H1 (cell line): ENCODE measurements at regions not wholly inside any gene's neighbourhood (a gene's known extent, or its start where the extent isn't known, plus 50 kb on each side); places are given as distances from the start of the nearest gene placed in this dataset.

Source experiments
- ASH2L ChIP-seq: fragments of 200-600, 300-600 bp; sonication (generic); IDR thresholded peaks from one replicate; pipeline ENCODE4 v1.7.1; 2017; ENCODE audit warnings: low read length
- CHD2 ChIP-seq: IDR thresholded peaks from 2 replicates; pipeline ENCODE4 v1.6.1; 2012; ENCODE audit warnings: low read length, improper control_type of control experiment
- EZH2 ChIP-seq: fragments of 200-600 bp; sonication (generic); IDR thresholded peaks from 2 replicates; pipeline ENCODE4 v1.7.1; 2012; ENCODE audit warnings: low read depth, mild to moderate bottlenecking, moderate library complexity, low read length, inconsistent platforms; ENCODE audit not compliant: severe bottlenecking
- JUND ChIP-seq: IDR thresholded peaks from 2 replicates; pipeline ENCODE4 v1.6.1; 2011; ENCODE audit warnings: mild to moderate bottlenecking, improper control_type of control experiment, low read length
- KDM1A ChIP-seq: fragments of 200-600, 300-600 bp; sonication (generic); IDR thresholded peaks from 2 replicates; pipeline ENCODE4 v1.7.1; 2016; ENCODE audit warnings: mild to moderate bottlenecking, low read length, borderline replicate concordance
- POLR2A ChIP-seq, 2 experiments: IDR thresholded peaks; 1 replicate in 1 of 2; 2 replicates in 1 of 2; pipeline ENCODE4 v1.6.1; 2011; ENCODE audit warnings: low read depth in 2 of 2, low read length in 2 of 2, mild to moderate bottlenecking in 2 of 2; ENCODE audit errors: control extremely low read depth in 1 of 2
- POLR2AphosphoS5 ChIP-seq: IDR thresholded peaks from 2 replicates; pipeline ENCODE4 v1.6.1; 2011; ENCODE audit warnings: low read depth, low read length
- RAD21 ChIP-seq, 2 experiments: IDR thresholded peaks in 1 of 2; conservative IDR thresholded peaks in 1 of 2; 2 replicates each; pipeline ENCODE4 v1.6.1; 2011; ENCODE audit warnings: low read depth in 2 of 2, low read length in 2 of 2, improper control_type of control experiment in 1 of 2, inconsistent platforms in 1 of 2, mild to moderate bottlenecking in 1 of 2, moderate library complexity in 1 of 2
- RFX5 ChIP-seq: IDR thresholded peaks from 2 replicates; pipeline ENCODE4 v1.6.1; 2011; ENCODE audit warnings: low read depth, low read length, improper control_type of control experiment, borderline replicate concordance
- SP2 ChIP-seq: IDR thresholded peaks from 2 replicates; pipeline ENCODE4 v1.6.1; 2012; ENCODE audit warnings: mild to moderate bottlenecking, low read length, inconsistent platforms
- TF ChIP-seq, protein P1 (sequence below): IDR thresholded peaks from 2 replicates; pipeline ENCODE4 v1.6.1; 2012; ENCODE audit warnings: inconsistent platforms

- TF ChIP-seq KDM1A (no peak), JUND (no peak), POLR2AphosphoS5 (no peak), RAD21 (IDR thresholded peaks at IDR 0.05 in 1 of 2, conservative IDR thresholded peaks at IDR 0.05 in 1 of 2; ENCODE audit: low read depth in 2 of 2, low read length in 2 of 2) (no peak), CHD2 (no peak), ASH2L (no peak), RFX5 (no peak), POLR2A (IDR thresholded peaks at IDR 0.05; ENCODE audit: control extremely low read depth in 1 of 2, low read depth in 2 of 2, low read length in 2 of 2) (no peak), EZH2 (no peak), SP2 (no peak)
- TF ChIP-seq, protein P1, sequence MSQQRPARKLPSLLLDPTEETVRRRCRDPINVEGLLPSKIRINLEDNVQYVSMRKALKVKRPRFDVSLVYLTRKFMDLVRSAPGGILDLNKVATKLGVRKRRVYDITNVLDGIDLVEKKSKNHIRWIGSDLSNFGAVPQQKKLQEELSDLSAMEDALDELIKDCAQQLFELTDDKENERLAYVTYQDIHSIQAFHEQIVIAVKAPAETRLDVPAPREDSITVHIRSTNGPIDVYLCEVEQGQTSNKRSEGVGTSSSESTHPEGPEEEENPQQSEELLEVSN: no peak
Measured at GRCh38 chr5:40221796-40222195, 457.9 kb upstream of the PTGER4 start.
